NCI-H2081 (cell line): ENCODE measurements at regions not wholly inside any gene's neighbourhood (a gene's known extent, or its start where the extent isn't known, plus 50 kb on each side); places are given as distances from the start of the nearest gene placed in this dataset.
A peak's percentile ranks its signal among the peaks of the same experiment; 100 is the strongest.

Source experiments
- DNase-seq, 2 experiments: peaks; one replicate each; lab custom pipeline; 2025; lab: John Stamatoyannopoulos, UW

DNA sequence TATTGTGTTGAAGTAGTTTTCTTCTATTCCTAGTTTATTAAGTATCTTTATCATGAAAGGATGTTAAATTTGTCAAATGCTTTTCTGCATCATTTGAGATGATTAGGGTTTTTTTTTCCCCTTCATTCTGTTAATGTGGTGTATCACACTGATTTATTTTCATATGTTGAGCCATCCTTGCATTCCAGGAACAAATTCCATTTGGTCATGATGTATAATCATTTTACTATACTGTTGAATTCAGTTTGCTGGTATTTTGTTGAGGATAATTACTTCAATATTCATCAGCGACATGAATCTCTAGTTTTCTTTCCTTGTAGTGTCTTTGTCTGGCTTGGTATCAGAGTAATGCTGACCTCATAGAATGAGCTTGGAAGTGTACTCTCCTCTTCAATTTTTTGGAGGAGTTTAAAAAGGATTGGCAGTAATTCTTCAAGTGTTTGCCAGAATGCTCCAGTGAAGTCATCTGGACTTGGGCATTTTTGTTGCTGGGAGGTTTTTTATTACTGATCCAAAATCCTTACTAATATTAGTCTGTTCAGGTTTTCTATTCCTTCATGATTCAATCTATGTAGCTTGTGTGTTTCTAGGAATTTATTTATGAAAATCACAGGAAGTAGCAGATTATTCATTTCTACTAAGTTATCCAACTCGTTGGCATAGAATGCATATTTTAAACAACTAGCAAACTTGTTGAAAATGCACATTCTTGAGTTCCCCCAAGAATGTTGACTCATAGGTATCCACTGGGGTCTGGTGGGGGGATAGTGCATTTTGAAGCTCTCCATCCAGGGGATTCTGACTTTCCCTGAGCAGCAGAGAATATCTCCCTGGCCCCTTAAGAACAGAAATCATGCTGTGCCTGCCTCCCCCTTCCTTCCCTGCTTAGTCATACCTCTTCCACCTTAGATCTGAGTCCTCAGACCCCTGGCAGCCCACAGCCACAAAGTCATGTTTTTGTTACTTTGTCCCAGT is 187.1 kb downstream of the BMP7 start:
- no peak for DNase-seq

DNA sequence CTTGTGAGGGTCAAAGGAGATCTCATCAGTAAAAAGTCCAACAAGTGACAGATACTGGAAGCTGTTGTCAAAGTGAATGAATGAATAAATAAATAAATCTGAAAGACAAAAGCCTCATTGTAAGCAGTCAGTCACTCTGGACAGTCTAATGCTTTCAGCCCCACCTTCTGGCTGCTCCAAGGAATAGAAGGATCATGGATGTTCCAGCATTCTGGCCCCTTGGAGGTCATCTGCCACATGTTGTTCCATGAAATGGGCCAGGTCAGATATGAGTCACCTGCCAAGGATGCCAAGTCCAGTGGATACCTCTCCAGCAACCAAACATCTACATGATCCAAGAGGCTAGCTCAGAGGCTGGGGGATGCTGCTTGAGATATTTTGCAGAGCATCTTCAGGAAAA is 185.6 kb downstream of the BMP7 start:
- DNase-seq = no peak

DNA sequence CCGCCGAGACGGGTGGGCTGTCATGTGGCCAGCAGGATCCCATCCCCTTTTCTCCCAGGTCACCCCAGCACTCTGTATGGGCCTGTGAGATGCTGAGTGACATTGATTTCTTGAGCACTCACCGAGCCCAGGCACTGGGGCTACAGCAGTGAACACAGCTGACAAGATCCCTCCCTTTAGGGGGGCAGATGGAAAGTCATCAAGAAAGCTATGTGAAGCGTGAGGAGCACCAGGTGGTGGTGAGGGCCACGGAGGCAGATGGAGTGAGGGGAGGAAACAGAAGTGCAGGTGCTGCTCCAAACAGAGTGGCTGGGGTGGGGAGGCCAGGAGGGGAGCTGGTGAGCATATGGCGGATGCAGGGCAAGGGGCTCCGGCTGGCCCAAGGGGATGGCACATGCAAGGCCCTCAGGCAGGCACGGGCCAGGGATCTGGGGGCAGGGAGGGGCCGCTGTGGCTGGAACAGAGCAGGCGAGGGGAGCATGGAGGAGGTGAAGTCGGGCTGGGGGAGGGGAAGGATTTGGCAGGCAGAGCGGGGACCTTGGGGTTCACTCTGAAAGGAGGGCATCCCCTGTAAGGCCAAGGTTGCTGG is 184.0 kb downstream of the BMP7 start:
- no peak for DNase-seq

DNA sequence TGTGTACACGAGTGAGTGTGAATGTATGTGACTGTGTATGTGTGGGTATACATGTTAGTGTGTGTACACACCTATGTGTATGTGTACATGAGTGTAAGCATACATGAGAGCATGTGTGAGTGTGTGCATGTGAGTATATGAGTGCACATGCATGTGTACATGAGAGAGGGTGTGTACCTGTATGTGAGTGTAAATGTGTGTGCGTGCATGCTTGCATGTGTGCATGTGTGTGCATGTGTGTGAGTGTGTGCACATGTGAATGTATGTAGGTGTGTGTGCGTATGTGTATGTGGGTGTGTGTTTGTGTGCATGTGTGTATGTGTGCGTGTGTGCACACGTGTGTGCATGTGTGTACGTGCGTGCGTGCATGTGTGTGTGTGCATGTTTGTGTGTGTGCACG is 183.4 kb downstream of the BMP7 start:
- DNase-seq = no peak

DNA sequence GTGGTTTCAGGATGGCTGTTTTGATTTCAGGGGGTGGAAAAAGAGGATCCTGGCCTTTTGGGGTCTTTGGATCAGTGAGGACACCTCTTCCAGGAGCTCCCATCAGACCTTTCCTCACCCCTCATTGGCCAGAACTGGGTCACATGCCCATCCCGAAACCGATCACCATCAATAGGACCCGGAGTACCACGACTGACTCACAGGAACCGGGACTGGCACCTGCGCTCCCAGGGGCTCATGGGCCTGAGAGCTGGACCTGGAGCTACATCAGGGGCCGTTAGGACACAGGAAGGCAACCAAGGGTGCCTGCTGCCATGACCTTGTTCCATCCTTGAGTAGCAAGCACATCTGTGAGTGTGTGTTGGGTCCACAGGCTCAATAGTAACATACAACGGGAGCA is 180.4 kb downstream of the BMP7 start:
- no peak for DNase-seq

DNA sequence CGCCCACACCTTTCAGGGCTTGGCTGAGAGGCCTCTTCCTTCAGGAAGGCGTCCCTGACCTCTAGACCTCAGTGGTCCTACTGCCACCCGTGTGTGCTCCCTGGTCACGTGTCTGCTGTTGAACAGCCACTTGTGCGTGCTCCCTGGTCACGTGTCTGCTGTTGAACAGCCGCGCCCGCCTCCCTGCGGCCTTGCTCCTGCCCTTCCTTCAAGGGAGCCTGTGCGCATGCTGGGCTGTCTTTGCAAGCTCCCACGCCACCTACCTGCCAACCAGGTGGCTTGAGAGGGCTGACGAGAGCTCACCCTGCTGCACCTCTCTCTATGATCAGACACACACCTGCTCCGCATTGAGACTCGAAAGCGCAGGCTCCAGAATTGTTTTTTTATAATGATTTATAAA is 179.3 kb downstream of the BMP7 start:
- no peak for DNase-seq

DNA sequence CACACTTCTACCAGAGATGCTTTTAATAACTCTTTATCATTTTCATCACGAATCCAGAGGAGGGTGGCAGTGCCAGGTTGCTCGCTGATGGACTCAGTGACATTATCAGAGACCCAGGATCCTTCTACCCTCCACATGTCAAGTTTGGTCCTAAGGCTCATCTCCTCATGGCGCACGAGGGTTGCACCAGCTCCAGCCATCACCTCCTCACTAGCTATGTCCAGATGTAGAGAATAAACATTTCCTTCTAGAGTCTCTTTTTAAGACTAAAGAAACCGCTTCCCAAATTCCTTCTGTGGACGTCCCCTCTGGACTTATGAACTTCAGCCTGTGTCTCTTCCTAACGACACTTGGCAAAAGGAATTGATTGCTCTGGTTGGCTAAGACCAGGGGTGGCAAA is 178.7 kb downstream of the BMP7 start:
- DNase-seq = no peak

DNA sequence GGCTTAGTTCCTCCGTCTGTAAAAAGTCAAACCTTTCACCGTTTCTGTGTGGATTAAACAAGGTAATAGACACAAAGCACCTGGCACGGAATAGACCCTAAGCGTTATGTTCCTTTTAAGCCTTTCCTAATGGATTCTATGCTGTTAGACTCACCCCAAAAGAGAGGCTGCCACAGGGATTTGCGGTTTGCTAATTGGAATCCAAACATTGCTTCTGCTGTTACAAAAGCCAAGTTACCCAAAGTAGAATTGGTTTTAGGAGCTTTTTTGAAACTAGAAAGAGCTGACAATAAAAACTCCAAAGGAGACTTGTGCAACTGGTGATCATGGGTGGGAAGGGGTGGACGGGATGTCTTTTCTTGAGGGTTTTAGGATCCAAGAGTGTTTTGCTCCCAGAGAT is 178.0 kb downstream of the BMP7 start:
- no peak for DNase-seq

DNA sequence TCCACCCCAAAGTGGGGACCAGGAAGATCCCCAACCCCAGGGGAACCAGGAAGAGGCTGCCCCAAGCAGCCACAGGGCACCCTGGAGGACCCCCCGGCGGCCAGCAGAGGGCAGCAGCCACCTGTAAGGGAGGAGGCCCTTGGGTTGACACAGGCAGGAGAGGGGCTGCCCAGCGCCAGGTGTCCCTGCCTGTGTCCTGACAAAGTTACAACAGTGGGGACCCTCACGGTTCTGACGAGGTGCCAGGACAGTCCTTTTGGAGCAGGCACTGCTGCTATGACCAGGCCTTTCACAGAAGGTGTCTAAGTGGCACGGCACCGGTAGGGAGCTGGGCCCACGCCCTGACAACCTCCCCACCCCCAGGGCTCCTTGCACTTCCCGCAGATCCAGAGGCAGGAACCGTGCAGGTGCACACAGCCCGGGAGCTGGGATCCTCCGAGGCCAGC is 176.7 kb downstream of the BMP7 start:
- DNase-seq = no peak

DNA sequence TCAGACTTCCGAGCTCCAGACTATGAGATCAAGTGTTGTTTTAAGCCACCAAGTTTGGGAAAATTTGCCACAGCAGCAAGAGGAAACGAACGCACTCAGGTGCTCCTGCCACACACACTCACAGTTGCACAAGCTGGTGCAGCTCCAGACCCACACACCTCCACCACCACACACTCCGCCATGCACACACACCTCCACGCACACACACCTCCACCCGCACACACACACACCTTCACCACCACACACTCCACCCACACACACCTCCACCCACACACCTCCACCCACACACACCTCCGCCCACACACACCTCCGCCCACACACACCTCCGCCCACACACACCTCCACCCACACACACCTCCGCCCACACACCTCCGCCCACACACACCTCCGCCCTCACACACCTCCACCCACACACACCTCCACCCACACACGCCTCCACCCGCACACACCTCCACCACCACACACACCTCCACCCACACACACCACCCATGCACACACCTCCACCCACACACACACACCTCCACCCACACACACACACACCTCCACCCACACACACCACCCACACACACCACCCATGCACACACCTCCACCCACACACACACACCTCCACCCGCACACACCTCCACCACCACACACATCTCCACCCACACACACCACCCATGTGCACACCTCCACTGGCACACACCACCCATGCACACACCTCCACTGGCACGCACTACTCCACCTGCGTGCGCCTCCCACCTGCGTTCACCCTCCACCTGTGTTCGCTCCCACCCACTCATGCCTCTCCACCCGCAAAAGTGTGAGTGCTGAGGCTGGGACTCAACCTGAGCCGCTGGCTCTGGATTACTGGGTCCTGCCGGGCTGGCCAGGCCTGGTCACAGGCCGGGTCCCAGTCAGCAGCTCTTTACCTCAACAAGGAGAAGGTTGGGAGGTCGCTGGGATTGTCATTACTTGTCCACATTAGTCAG is 175.6 kb downstream of the BMP7 start:
- no peak for DNase-seq

DNA sequence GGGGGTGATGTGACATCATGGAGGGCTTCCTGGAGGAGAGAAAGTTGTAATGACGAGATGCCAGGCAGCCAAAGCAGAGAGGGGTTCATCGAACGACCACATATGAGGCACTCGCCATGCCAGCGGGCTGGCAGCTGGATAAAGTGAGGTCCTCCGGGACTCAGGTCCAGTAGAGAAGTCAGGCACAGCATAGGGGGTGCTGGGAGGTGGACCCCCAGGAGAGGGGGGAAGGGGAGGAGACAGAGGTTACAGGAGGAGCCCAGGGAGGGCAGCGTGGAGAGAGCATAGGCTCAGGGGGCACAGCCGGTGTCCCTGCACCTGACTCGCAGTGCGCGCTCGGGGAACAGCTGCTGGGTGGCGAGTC is 174.7 kb downstream of the BMP7 start:
- DNase-seq = no peak

DNA sequence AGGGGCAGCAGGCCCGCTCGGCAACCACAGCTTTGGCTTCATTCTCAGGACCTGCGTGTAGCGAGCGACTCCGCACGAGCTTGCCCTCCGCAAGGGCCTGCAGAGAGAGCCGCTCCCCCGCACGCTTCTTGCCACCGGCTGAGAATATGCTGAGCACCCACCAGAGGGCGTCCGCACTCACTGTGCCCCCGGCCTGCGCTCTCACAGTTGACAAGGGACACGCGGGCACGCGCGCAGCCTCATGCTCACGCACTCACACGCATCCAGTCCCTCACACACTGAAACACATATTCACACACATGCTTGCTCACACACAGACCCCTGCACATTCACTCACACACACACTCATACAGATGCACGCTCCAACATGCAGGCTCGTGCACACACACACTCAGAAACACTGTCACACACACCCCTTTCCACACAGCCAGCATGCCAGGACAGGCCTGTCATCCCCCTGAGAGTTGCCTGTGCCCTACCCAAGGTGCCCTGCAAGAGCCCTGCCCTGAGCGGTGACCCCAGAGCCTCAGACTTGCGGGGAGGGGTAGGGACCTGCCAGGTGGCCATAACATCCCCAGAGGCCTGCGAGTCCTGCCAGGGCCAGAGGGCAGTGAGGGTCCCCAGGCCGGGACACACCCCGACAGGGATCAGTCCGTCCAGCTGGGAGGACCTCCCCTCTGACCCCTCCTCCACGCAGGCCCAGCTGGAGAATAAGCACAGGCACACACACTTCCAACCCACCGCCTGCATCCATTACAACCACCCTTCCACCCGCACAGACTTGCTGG is 174.1 kb downstream of the BMP7 start:
- peak; percentile 25 to 36 for DNase-seq

DNA sequence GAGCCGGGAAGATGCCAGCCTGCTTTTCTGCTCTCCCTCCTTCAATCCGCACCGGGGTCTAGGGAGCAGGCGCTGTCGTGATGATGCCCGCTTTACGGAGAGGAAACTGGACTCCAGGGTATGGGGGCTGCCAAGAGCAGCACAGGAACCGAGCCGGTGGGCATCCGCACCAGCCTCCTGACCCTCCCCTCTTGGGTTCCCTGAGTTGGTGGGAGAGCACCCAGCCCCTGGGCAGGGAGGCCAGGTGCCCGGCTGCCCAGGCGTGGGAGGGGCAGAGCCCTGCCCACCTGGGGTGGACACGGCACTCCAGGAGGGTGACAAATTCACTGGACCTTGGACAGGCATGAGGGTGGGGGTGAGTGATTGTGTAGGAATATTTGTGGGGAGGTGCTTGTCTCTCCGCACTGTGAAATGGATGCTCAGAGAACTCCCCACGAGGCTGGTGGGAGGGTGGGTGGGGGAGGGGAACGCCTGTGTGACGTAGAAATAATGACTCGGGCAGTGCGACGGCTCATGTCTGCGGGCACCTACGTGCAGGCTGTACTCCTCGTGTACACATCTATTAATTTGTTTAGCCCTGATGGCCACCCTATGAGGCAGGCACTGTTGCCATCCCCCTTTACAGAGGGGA is 173.4 kb downstream of the BMP7 start:
- DNase-seq = no peak

DNA sequence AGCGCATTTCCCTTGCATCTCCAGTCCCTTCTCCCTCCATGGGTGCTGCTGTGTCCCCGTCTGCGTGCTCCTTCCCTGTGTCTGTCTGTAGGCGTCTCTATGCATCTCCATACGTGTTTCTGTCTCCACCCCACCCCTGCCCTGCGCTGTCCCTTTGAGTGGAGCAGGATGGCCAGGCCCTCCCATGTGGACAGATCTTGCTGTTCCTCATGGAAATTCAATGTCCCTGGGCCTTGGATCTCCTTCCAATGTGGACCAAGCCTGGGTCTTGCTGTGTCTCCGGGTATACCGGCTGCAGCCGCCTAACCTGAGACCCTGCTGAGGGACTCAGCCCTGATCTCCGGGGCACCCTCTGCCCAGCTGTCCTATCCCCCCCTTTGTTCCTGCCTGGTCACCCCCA is 172.7 kb downstream of the BMP7 start:
- no peak for DNase-seq

DNA sequence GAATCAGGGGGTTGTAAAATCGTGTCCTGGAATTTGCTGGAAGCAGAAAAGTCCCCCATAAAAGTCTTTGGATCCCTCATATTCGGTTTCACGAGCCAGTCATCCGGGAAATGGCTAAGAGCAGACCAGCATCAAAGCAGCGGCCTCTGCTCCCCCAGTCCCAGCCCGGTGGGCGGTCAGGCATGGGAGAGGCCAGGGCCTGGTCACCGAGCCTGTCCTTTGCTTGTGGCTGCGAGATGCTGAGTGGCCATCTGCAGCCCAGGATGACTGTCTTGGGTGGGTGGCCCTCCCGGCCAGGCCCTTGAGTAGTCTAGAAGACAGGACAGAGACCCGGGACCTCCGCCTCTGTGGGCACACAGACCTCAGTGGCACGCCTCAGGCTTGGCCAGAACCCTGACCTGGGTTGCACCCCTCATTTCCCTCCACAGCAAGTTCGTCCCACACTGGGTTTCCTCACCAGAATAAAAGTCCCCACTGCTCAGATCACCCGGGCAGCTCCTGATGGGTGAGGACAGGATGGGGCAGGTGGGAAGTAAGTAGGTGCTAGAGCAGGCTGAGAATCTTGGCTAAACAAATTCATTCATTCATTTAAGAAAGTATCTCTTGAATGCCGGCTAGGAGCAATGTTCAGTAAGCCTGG is 172.1 kb downstream of the BMP7 start:
- no peak for DNase-seq

DNA sequence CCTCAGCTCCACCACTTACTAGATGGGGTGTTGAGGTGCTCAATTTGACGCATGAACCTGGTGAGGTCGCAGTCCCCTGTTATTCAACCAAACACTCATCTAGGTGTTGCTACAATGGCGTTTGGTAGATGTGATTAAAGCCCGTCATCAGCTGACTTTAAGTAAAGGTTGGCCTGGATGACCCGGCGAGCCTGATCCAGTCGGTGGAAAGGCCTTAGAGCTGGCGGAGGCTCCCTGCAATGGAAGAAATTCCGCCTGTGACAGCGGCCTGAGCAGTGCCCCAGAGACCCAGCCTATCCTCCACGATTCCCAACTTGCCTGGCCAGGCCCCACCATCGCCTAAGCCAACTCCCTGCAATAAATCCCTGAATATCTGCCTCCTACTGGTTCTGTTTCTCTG is 171.4 kb downstream of the BMP7 start:
- DNase-seq = no peak

DNA sequence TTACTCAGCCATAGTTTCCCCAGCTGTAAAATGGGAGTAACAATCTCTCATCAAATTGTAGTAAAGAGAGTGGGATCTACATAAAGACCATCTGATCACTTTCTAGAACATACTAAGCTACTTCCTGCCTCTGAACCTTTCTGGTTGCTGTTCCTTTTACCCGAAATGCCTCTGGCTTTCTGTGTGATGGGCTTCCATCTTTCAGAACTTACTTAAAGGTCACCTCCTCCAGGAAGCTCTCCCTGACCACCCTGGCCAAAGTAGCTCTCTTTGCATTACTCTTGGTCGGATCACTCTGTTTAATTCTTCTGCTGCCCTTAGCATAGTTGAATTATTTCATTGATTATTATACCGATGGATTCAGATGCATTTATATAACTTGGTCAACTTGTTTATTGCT is 171.0 kb downstream of the BMP7 start:
- no peak for DNase-seq

DNA sequence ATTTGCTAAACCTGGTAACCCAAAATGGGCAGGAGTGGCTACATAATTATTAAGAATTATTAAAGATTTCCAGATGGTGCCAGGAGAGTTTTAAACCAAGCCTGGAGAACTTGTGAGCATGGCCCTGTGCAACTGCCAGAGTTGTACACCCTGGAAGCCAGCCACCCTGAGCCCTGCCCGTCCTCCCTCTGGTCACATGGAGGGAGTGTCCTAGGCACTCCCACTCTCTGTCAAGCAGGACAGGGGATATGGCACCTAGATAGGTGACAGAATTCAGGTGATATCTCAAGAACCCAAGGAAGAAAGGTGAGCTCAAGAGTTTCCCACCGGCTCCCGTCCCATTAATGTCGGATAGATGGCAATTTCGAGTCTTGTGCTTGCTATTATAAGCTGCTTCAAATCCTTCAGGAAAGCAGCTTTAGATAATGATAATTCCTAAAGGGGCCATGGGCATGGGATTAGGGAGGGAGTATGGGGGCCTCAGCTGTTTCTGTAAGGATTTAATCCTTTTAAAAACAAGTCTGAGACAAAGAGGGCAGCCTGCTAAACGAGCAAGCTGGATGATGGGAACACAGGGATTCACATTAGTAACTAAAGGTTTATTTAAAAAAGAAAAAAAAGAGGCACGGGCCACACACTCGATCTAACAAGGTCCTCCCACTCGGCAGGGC is 169.1 kb downstream of the BMP7 start:
- no peak for DNase-seq

DNA sequence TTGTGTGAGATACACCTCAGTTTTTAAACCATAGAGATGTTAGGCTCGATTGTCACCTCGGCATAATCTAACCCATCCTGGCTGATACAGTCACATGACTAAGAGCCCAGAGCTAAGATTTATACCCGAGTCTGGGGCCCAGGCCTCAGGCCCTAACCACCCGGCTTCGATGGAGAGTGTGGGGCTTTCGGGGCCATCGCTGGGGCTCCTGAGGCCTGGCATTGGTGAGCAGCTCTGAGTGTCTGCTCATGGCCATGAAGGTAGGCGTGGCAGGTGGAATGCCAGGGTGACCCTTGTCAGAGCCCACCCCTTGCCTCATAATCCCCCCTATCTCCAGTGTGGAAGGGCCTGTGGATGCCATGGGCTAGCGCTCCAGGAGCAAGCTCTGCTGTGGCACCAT is 164.3 kb downstream of the BMP7 start:
- no peak for DNase-seq

DNA sequence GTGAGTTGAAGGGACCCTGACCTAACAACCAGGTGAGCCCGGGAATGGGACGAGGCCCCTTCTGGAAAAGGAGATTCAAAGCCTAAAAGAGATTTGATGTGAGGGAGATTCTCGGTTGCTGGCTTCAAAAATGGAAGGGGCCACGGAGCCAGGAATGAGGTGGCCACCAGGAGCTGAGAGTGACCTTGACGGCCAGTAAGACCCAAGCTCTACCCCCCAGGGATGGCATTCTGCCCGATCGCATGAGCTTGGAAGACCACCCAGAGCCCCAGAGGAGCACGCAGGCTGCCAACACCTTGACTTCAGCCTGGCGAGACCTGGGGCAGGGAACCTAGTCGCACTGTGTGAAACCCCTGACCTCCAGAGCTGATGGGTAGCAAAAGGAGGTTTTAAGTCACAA is 163.9 kb downstream of the BMP7 start:
- DNase-seq = no peak
